GM12878 (cell line): ENCODE measurements at regions not wholly inside any gene's neighbourhood (a gene's known extent, or its start where the extent isn't known, plus 50 kb on each side); places are given as distances from the start of the nearest gene placed in this dataset.

Experiments used
- ATAC-seq: fragments of 200-7000 bp; cut with Tn5 transposase; 3 replicates; pipeline ENCODE4 v1.9.1; 2020; ENCODE audit warnings: mild to moderate bottlenecking, moderate library complexity
- BruUV-seq: library from RNA; stranded (reverse); fragments of 400-500 nt; replicated peaks from 2 replicates; lab custom pipeline; 2021; lab: Mats Ljungman, UMichigan
- CTCF ChIA-PET: fragments of 300-600 bp; sonication (Branson Sonifier 250); formaldehyde crosslinking; extraction: SDS; loops from one replicate; lab custom pipeline; 2021; ENCODE audit warnings: inconsistent platforms; lab: Yijun Ruan, JAX
- POLR2A ChIA-PET: fragments of 350-600 bp; formaldehyde crosslinking; extraction: SDS; loops from one replicate; lab custom pipeline; 2021; ENCODE audit warnings: inconsistent platforms; lab: Charles Lee
- RAD21 ChIA-PET: fragments of 300-600 bp; sonication (Branson Sonifier 250); formaldehyde crosslinking; loops from one replicate; lab custom pipeline; 2023; ENCODE audit warnings: antibody characterized with exemption; ENCODE audit not compliant: unreplicated experiment; lab: Charles Lee
- SMC1A ChIA-PET: fragments of 300-600 bp; sonication (Branson Sonifier 250); formaldehyde crosslinking; loops from one replicate; lab custom pipeline; 2023; ENCODE audit not compliant: unreplicated experiment, uncharacterized antibody; lab: Charles Lee
- DNase-seq: peaks from one replicate; pipeline ENCODE4 v3.0.0-alpha.2; 2011; ENCODE audit warnings: low read depth, low spot score
- FAIRE-seq: peaks from 3 replicates; lab custom pipeline; 2011; peaks lifted over from hg19 to GRCh38; lab: Jason Lieb, UNC
- H2AFZ ChIP-seq: 2 replicates; pipeline ENCODE4 v1.6.0; 2011; ENCODE audit warnings: low read depth, low read length, control low read depth; ENCODE audit not compliant: control insufficient read depth
- H3K27ac ChIP-seq: 2 replicates; pipeline ENCODE4 v1.5.1; 2011; ENCODE audit warnings: control low read depth; ENCODE audit not compliant: control insufficient read depth, insufficient read depth
- H3K27me3 ChIP-seq, 2 experiments: replicated peaks in 1 of 2; 2 replicates each; pipeline versions ENCODE4 v1.6.0 to v1.6.1; 2011; ENCODE audit warnings: low read length in 1 of 2; ENCODE audit not compliant: control insufficient read depth in 2 of 2, insufficient read depth in 2 of 2
- H3K36me3 ChIP-seq, 2 experiments: 2 replicates each; pipeline ENCODE4 v1.5.1; 2011; ENCODE audit warnings: low read length in 1 of 2; ENCODE audit not compliant: control insufficient read depth in 2 of 2, insufficient read depth in 2 of 2
- H3K4me1 ChIP-seq: 2 replicates; pipeline ENCODE4 v1.6.1; 2011; ENCODE audit warnings: mild to moderate bottlenecking, low read length, moderate library complexity, mixed read lengths; ENCODE audit not compliant: control insufficient read depth, insufficient read depth
- H3K4me2 ChIP-seq: 2 replicates; pipeline ENCODE4 v1.6.0; 2011; ENCODE audit warnings: control low read depth; ENCODE audit not compliant: control insufficient read depth, insufficient read depth
- H3K4me3 ChIP-seq: fragments of 200-600 bp; sonication (generic); 2 replicates; pipeline ENCODE4 v1.5.1; 2016
- H3K79me2 ChIP-seq: 2 replicates; pipeline ENCODE4 v1.6.0; 2011; ENCODE audit warnings: low read length; ENCODE audit not compliant: control insufficient read depth, insufficient read depth
- H3K9ac ChIP-seq: 2 replicates; pipeline ENCODE4 v1.8.0; 2011; ENCODE audit warnings: low read length, control low read depth, mixed read lengths; ENCODE audit not compliant: control insufficient read depth, insufficient read depth
- H3K9me3 ChIP-seq: replicated peaks from 3 replicates; pipeline ENCODE4 v1.5.1; 2011; ENCODE audit warnings: mild to moderate bottlenecking, low read length; ENCODE audit not compliant: control insufficient read depth, insufficient read depth
- H4K20me1 ChIP-seq: 2 replicates; pipeline ENCODE4 v1.6.0; 2011; ENCODE audit not compliant: control insufficient read depth, insufficient read depth
- EZH2 ChIP-seq: IDR thresholded peaks from 2 replicates; pipeline ENCODE4 v1.6.1; 2012; ENCODE audit warnings: low read depth, mild to moderate bottlenecking, control low read depth, inconsistent platforms, low read length, borderline replicate concordance; ENCODE audit not compliant: control insufficient read depth
- JUNB ChIP-seq: IDR thresholded peaks from 2 replicates; pipeline ENCODE4 v1.6.1; 2016; ENCODE audit warnings: antibody characterized with exemption, mild to moderate bottlenecking
- NFYA ChIP-seq: IDR thresholded peaks from 2 replicates; pipeline ENCODE4 v1.6.1; 2011; ENCODE audit warnings: low read depth, mild to moderate bottlenecking, low read length, improper control_type of control experiment, borderline replicate concordance
- NR2C1 ChIP-seq: fragments of 450-650 bp; IDR thresholded peaks from 2 replicates; pipeline ENCODE4 v1.6.1; 2017; ENCODE audit warnings: antibody characterized with exemption, mild to moderate bottlenecking, moderate library complexity
- NR2F1 ChIP-seq: fragments of 450-650 bp; conservative IDR thresholded peaks from 2 replicates; pipeline ENCODE4 v1.6.1; 2017; ENCODE audit warnings: mild to moderate bottlenecking
- POLR2A ChIP-seq: IDR thresholded peaks from 2 replicates; pipeline ENCODE4 v1.6.1; 2011; ENCODE audit warnings: low read depth, mild to moderate bottlenecking, low read length
- SP1 ChIP-seq: IDR thresholded peaks from one replicate; pipeline ENCODE4 v1.6.1; 2011; ENCODE audit warnings: low read depth, low read length
- TAF1 ChIP-seq: IDR thresholded peaks from 2 replicates; pipeline ENCODE4 v1.6.1; 2011; ENCODE audit warnings: mild to moderate bottlenecking, low read depth, low read length, borderline replicate concordance
- WGBS: methylation state at CpG from one replicate; pipeline ENCODE4 v1.1.6; 2016; ENCODE audit warnings: low lambda C conversion rate; ENCODE audit not compliant: insufficient replicate concordance, insufficient coverage; ENCODE audit errors: missing lambda C conversion rate; 5-methylcytosine and 5-hydroxymethylcytosine counted together
- in situ Hi-C: fragments of 300-500 bp; cut with MboI; formaldehyde crosslinking; loops from 9 replicates; pipeline ENCODE4 v1.14.3; 2018; ENCODE audit warnings: mixed read lengths
- intact Hi-C: fragments of 100-400 bp; cut with micrococcal nuclease; formaldehyde crosslinking; loops from one replicate; pipeline ENCODE4 v1.14.2; 2022; ENCODE audit not compliant: unreplicated experiment
- TF ChIP-seq, protein P1 (sequence below): fragments of 150-350 bp; IDR thresholded peaks from 2 replicates; pipeline ENCODE4 v1.6.1; 2016; ENCODE audit warnings: low read depth, low read length

DNA sequence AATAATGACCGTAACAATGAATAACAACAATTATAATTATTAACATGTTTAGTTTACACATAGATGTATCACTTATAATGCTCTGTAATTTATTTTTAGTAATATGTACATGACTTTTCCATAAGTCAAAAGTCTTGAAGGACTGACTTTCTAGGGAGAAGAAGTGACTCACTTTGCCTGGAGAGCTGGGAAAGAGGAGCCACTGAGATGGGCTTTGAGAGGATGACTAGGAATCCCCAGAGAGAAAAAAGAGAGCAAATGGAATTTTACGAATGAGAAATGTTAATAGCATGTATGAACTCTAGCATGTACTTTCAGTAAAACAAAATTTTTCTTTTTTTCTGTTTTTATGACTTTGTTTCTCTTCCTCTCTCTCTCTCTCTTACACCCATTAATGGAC lies 67.8 kb upstream of the RALY start:
- Histone ChIP-seq H3K4me2 (no peak overlapping the region), H3K27ac (no peak overlapping the region), H3K9ac (no peak overlapping the region), H3K4me3 (no peak overlapping the region), H3K9me3 (no peaks in the 10 kb centered on the region), H3K27me3 (no peaks in the 10 kb centered on the region), H4K20me1 (no peaks in the 10 kb centered on the region), H2AFZ (no peak overlapping the region), H3K79me2 (no peaks in the 10 kb centered on the region), H3K36me3 (no peaks in the 10 kb centered on the region), H3K4me1 (no peaks in the 10 kb centered on the region)
- FAIRE-seq (no peak), DNase-seq (no peak), ATAC-seq (no peak)
- CTCF ChIA-PET: no interaction called here
- SMC1A ChIA-PET: no interaction called here
- POLR2A ChIA-PET: no interaction called here
- intact Hi-C loops (no loop called here), in situ Hi-C loops (no loop called here)
- no TSS peak for BruUV-seq
- RAD21 ChIA-PET: no interaction called here
- 47% methylated on average over 2 of the region's 2 CpGs for WGBS
- no peak for TF ChIP-seq NR2C1
- no peak for TF ChIP-seq NR2F1
- TF ChIP-seq, protein P1, sequence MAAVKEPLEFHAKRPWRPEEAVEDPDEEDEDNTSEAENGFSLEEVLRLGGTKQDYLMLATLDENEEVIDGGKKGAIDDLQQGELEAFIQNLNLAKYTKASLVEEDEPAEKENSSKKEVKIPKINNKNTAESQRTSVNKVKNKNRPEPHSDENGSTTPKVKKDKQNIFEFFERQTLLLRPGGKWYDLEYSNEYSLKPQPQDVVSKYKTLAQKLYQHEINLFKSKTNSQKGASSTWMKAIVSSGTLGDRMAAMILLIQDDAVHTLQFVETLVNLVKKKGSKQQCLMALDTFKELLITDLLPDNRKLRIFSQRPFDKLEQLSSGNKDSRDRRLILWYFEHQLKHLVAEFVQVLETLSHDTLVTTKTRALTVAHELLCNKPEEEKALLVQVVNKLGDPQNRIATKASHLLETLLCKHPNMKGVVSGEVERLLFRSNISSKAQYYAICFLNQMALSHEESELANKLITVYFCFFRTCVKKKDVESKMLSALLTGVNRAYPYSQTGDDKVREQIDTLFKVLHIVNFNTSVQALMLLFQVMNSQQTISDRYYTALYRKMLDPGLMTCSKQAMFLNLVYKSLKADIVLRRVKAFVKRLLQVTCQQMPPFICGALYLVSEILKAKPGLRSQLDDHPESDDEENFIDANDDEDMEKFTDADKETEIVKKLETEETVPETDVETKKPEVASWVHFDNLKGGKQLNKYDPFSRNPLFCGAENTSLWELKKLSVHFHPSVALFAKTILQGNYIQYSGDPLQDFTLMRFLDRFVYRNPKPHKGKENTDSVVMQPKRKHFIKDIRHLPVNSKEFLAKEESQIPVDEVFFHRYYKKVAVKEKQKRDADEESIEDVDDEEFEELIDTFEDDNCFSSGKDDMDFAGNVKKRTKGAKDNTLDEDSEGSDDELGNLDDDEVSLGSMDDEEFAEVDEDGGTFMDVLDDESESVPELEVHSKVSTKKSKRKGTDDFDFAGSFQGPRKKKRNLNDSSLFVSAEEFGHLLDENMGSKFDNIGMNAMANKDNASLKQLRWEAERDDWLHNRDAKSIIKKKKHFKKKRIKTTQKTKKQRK: no peak
- no peak for TF ChIP-seq SP1
- TF ChIP-seq JUNB: no peak
- no peak for TF ChIP-seq TAF1
- no peak for TF ChIP-seq NFYA
- no peak for TF ChIP-seq POLR2A
- no peak for TF ChIP-seq EZH2
